ENCODE measurements at regions not wholly inside any gene's neighbourhood (a gene's known extent, or its start where the extent isn't known, plus 50 kb on each side); places are given as distances from the start of the nearest gene placed in this dataset.
"Not testable (repeated sequence)": the region's sequence is repeated elsewhere in the genome, so short reads cannot be mapped to it uniquely, and the experiment has no call there.

DNA sequence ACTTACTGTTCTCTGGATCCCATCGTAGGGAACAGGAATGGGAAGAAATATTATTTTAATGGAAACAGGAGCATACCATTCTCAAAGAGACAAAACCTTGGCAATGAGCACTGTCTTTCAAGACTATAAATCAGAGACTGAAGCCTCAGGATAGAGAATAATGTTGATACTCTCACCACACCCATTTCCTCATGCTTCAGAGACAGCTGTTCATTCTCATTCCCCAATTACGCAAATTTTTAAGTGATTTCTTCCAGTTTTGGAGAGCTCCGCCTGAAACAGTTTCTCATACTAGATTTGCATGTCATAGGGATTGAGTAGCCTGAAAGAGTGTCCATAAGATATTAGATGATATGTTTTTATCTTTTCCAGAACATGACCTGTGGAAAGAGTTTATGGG, 290.5 kb upstream of the RASA1 start:
- no peak for DNase-seq (ENCODE audit: low spot score)

DNA sequence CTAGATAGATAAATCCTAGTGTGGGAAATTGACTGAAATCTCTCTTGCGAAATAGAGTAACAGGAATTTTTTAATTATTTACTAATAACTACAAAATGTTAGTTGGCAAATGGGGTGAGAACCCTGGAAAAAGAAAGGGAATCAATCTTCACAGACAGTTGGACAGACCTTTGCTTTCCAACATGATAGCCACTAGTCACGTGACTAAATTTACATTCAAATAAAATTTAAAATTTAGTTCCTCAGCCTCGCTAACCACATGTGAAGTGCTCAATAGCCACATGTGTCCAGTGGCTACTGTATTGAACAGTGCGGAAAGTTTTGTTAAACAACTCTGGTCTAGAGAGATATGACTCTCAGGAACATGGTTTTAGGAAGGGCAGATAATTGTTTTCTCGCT, 289.9 kb upstream of the RASA1 start:
- no peak for DNase-seq (ENCODE audit: low spot score)

DNA sequence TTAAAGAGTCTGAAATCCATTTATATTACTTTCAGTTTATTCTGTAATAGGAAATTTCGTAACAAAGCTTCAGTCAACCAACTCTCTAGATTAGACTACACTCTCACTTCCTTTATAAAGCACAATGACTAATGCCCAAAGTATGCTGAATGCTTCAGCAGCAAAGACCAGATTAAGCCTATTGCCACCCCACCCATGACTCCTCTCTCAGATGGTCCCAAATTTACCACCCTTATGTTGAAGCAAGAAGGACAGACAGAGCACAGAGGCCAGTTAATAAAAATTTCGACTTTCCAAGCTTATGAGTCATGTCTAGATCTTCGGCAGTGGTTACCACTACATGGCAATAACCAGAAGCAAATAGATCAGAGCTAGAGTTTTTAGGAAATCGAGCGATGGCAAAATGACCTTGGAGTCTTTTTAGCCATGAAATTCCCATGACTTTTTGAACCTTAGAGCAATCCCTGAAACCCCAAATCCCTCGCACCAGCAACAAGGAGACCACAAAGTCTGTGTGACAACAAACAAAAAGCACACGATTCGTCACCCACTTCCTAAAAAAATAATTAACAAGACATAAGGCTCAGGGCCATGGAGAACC, 287.8 kb upstream of the RASA1 start:
- DNase-seq (ENCODE audit: low spot score) = no peak

DNA sequence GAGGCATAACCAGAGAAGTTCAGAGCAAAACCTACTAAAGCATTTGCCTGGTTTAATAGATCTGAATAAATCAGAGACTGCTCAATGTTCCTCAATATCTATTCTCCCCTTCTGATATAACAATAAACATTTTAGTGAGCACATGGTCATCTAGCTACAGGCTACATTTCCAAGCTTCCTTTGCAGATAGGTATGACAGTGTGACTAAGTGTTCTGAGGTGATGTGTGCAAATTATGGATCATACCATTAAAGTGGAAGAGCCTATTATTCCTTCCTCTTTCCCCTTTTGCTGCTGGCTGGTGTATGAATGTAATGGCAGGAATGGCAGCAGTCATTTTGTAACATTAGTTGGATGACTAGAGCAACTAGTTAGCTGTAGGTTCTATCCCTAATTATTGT, 285.8 kb upstream of the RASA1 start:
- no peak for DNase-seq (ENCODE audit: low spot score)

DNA sequence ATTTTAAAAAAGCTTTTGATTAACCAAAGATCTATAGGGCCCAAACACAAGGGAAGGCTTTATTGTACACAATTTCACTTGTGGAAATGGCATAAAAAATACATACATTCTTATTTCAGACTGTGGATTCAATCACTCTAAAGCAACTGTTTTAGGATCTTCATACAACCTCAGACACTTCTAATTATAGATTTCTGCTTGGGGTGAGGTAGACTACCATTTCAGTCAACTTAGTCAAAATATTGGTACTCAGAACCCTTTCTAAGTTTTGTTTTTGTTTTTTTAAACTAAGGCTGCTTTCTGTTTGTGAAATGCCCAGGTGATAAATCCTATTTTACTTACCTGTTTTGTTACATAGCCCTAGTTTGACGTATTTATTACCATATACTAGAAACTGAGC, 284.5 kb upstream of the RASA1 start:
- DNase-seq (ENCODE audit: low spot score) = no peak

DNA sequence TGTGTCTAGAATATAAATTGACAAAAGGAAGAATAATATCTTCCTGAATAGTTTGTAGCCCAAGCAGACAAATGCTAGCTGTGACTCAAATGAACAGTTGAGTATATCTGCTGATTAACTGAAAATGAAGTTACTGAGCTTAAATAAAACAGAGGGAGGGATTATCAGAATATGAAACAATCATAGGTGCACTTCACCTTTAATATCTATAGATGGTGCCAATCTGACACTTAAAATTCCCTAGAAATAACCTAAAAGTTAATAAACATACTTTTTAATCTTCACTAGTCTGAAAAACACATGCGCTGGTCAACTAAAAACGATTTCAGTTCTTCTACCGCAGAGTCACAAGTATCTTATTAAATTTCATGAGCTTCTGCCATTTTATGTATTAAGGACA, 280.8 kb upstream of the RASA1 start:
- peak; percentile 11 for DNase-seq (ENCODE audit: low spot score)

DNA sequence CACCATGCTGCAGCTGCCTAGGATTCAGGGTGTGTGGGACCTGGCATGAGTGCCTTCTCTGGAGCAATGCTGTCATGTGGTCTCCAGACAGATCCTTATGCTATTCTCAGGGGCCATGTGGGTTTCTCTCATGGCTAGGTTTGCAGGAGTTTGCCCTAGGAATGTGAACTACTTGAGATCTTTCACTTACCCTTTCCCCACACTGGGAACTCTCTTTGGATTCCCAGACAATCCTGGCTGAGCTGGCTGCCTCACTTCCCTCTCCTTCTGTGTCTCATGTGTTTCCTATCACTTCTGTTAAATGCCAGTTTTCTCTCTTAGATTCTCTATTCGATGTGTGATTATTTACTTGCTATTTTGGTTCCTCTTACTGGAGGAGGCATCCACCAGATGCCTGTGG, 270.2 kb upstream of the RASA1 start:
- DNase-seq (ENCODE audit: low spot score) = no peak

DNA sequence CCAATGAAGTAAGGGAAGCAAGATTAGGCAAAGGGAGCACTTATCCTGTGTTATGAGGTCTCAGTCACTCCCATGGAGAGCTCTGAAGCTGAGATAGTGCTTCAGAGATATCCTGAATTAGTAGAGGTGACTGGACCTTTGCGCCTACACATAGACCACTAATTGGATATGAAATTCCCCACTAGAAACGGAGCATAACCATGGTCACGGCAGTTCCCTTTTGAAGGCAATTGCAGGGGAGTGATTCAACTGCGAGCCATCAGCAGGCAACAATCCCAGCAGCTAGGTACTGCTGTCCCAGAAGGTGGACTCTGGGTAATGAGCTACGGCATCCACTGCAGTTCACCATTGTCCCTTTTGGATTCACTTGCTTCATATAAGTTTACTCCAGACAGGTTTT, 267.7 kb upstream of the RASA1 start:
- no peak for DNase-seq (ENCODE audit: low spot score)

DNA sequence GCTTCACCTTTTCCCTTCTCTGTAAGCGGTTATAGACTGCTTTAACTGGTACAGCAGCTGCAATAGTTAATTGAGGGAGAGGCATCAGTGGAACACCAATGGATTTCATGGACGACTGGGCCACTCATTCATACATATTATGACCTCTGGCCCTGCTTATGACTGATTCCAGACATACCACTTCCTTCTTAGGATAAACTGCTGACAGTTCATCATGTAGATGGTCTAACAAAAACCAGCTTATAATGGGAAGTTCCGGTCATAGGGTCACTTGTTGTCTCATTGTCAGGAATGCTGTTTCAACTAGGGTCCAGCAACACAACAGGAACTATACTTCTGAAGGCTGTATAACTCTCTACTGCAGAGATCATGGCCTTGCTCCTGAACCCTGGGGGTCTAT, 265.2 kb upstream of the RASA1 start:
- DNase-seq (ENCODE audit: low spot score) = no peak

DNA sequence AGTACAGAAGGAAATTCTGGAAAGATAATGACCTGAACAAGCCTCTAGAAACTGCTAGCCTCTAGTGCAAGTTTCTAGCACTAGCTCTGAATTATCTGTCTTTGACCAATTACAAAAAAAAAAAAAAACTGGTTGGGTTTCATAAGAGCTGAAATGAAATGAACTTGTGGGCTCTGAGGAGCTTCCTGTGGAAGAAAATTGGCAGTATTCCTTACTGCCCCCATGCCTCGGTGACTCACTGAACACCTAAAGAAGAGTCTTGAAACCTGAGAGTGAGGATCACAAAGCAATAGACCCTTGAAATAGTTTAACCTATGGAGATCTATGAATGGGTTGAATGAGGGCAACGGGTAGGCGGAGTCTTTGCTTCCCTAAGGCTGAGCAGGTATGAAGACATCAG, 263.6 kb upstream of the RASA1 start:
- no peak for DNase-seq (ENCODE audit: low spot score)

DNA sequence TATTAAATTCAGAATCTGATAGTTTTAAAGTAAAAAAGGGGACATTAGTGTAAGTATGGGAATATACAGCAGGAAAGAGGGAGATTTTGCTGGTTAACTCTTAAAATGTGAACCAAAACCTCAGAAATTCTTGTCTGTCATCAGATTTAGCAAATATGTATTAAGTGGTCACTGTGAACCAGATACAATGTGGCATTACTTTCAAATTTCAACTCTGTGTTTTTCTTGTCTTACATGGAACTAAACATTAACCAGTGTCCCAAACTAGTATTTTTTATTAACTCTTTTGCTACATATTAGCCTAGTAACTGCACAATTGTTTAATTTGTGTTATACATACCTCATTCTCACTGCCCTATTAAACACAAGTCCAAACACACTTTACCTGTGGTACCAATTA, 259.9 kb upstream of the RASA1 start:
- no peak for DNase-seq (ENCODE audit: low spot score)

DNA sequence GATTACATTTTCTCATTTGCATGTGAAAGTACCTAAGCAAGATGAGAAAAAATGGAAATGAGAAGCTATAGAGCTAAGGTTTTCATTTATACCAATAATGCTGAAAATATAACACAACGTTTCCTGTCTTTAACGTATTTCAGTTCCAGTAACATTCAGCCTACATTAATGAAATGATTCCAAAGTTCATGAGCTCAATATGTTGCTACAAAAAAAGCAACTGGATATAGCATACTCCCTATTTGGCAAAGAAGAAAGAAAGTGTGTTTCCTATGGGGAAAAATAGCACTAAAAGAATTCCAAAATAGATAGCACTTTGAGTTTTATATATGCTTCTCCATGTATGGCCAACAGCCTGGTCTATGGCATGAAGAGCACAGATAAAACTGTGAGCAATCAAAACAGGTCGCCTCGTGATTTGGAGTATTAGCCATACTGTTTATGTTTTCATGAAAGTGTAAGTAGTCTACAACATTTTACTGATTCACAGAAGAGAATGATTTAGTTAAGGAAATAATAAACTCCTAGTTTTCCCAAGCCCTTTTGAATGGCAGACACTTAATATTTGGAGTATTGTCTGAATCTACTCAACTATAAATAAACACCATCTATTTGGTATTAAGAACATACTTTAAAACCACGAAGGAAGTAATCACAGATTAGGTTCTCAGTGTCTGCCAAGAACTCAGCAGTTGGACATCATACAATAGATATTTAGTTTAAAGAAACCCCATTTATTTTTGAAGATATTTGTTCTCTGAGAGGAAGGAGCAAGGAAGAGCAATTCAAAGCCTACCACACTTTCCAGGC, 258.7 kb upstream of the RASA1 start:
- DNase-seq (ENCODE audit: low spot score) = no peak

DNA sequence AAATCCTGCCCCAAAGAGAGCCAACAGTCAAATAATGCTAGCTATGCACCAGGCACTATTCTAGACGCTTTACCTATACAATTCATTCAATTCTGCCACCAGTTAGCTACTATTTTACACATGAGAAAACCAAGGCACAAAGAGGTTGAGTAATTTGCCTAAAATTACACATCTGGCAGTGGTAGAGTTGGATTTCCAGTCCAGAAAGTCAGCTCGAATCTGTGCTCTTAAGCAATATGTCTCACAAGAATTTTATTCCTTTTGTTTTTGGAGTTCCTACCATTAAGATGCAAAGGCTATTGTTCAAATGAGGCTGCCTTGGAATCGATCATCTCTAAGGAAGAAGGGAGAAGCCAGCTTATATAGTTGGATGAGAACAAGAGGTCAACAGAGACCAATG, 256.9 kb upstream of the RASA1 start:
- DNase-seq (ENCODE audit: low spot score) = no peak

DNA sequence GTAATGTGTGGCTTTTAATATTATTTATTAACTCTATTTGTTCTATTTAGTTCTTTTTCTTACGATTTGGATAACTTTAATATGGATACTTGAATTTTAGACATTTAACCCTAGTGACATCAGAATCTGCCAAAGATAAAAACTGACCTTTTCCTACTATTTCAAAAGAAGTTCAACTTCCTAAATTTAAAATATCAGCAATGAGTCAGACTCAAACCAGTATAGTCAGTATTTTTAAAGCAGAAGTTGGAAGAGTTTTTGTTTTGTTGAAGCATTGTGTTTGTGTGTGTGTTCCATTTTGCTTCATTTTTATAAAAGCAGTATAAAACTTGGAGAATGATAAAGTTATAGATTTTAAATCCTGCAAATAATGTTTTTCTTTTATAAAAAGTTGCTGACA, 251.8 kb upstream of the RASA1 start:
- DNase-seq (ENCODE audit: low spot score) = no peak

DNA sequence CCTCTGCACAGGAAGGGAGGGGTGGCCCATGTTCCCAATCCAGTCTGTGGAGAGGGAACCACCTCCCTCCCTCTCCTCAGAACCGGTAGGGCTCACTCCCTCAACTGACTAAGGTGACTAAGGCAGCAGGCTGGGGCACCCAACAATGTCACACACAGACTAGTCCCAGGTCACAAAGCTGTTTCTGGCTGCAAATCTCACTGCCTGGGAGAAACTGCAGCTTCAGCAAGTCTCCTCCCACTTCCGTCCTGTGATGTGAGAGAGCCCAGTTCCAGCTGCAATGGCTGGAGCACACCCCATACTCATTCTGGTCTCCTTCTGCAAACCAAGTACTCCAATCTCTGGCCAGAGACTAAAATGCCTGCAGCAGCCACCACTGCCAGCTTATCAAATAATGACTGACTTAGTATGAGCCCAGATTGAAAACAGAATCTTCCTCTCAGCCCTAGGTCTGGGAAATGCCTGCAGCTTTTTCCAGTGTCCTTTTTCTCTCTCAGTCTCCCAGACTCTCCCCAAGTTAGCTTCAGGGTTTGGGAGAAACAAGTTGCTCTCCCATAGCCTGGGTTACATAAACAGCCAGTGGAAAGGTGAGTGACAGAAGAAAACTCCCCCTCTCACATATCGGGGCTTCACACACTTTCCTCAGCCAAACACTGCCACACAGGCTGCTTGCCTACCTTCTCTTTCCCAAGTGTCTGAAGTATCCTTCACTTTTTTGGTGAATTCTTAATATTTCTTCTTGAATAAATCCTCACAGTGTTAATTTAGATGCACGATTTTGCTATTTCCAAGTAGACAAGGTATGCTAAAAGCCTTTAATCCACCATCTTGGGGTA, 247.4 kb upstream of the RASA1 start:
- peak; percentile 33 for DNase-seq (ENCODE audit: low spot score)

DNA sequence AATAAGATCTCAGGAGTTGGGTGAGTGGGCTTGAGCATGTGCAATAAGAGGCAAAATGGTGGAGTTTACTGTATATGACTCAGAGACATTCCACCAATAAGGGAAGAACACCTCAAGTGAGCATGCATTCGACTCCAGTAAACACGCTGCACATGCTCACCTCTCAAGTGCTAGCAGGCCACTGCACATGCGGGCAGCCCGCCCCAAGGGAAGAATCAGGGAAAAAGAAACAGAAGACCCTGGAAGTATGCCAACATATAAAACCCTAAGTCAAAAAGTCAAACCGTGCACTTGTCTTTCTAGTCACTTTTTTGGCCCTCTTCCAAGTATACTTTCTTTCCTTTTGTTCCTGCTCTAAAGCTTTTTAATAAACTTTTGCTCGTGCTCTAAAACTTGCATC, 245.3 kb upstream of the RASA1 start:
- no peak for DNase-seq (ENCODE audit: low spot score)

DNA sequence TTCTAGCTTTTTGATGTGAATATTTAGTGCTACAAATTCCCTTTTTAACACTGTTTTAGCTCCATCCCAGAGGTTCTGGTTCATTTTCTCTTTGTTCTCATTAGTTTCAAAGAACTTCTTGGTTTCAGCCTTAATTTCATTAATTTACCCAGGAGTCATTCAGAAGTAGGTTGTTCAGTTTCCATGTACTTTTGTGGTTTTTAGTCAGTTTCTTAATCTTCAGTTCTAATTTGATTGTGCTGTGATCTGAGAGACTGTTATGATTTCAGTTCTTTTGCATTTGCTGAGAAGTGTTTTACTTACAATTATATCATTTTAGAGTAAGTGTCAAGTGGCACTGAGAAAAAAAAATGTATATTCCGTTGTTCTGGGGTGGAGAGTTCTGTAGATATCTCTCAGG, 240.1 kb upstream of the RASA1 start:
- DNase-seq (ENCODE audit: low spot score) = no peak

DNA sequence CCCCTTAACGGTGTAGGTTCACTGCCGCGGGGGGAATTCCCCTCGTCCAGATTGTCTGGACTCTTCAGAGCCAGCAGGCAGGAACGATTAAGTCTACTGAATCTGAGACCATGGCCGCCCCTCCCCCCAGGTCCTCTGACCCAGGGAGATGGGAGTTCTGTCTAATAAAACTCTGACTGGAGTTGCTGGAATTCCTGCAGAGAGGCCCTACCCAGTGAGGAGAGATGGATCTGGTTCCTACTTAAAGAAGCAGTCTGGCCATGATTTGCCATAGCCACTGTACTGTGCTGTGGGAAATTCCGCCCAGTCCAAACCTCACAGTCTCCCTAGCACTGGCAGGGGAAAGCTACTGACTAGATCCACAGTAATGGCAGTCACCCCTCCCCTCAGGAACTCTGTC, 237.7 kb upstream of the RASA1 start:
- DNase-seq (ENCODE audit: low spot score) = no peak

DNA sequence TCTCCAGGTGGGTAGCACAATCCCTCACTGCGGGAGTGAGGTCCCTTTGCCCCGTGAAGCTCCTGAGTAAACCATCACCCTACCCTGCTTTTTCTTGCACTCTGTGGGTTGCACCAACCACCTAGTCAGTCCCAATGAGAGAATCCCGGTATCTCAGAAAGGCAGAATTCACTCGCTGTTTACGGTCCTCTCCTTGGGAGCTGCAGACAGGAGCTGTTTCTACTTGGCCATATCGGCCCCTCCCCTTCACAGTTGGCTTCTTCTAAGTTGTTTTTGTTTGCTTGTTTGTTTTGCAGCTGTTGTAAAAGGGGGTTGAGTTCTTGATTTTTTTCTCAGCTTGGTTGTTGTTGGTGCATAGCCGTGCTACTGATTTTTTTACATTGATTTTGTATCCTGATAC, 237.0 kb upstream of the RASA1 start:
- DNase-seq (ENCODE audit: low spot score) = no peak

DNA sequence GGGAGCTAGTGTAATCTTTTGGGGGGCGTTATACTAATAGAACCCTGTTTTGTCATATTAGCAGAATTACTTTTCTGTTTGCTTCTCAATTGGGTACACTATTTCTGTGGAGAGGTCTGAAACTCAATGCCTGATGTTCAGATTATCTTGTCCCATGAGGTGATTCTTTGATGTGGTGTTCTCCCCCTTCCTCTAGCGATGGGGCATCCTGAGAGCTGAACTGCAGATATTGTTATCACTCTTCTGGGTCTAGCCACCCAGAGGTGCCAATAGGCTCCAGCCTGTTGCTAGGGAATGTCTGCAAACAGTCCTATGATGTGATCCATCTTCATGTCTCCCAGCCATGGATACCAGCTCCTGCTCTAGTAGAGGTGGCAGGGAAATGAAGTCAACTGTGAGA, 233.1 kb upstream of the RASA1 start:
- DNase-seq (ENCODE audit: low spot score) = no peak

DNA sequence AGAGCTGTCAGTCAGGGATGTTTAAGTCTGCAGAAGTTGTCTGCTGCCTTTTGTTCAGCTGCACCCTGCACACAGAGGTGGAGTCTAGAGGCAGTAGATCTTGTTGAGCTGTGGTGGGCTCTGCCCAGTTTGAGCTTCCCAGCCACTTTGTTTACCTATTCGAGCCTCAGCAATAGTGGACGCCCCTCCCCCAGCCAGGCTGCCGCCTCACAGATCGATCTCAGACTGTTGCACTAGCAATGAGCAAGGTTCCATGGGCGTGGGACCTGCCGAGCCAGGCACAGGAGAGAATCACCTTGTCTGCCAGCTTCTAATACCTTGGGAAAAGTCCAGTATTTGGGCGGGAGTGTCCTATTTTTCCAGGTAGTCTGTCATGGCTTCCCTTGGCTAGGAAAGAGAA, 225.1 kb upstream of the RASA1 start:
- DNase-seq (ENCODE audit: low spot score) = no peak

DNA sequence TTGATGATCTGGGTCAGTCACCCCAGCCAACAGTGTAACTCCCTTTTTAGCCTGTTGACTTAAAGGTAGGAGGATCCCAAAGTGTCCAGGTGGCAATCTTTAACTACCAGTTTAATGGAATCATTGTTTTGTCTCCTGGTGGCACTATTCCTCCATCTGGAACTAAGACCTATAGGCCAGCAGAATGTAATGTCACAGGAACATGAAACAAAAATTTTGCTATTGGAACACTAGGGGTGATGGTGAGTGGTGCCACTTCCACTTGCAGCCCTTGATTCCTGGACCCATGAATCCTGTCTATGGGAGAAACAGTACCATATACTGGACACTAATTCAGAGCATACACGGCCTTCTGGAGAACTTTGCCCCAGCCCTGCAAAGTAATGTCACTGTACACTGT, 219.5 kb upstream of the RASA1 start:
- no peak for DNase-seq (ENCODE audit: low spot score)

DNA sequence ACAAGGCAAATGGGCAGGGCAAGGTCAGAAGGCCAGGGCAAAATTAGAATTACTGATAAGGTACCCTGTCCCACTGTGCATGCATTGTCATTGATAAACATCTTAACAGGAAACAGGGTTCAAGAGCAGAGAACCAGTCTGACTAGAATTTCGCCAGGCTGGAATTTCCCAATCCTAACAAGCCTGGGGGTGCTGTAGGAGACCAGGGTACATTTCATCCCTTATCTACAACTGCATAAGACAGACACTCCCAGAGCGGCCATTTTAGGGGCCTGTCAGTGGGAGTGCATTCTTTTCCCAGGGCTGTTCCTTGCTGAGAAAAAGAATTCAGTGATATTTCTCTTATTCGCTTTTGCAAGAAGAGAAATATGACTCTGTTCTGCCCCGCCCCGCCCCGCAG, 218.7 kb upstream of the RASA1 start:
- not testable (repeated sequence) for DNase-seq (ENCODE audit: low spot score)
